ENCODE measurements at regions not wholly inside any gene's neighbourhood (a gene's known extent, or its start where the extent isn't known, plus 50 kb on each side); places are given as distances from the start of the nearest gene placed in this dataset.
A peak's percentile ranks its signal among the peaks of the same experiment; 100 is the strongest.

DNA sequence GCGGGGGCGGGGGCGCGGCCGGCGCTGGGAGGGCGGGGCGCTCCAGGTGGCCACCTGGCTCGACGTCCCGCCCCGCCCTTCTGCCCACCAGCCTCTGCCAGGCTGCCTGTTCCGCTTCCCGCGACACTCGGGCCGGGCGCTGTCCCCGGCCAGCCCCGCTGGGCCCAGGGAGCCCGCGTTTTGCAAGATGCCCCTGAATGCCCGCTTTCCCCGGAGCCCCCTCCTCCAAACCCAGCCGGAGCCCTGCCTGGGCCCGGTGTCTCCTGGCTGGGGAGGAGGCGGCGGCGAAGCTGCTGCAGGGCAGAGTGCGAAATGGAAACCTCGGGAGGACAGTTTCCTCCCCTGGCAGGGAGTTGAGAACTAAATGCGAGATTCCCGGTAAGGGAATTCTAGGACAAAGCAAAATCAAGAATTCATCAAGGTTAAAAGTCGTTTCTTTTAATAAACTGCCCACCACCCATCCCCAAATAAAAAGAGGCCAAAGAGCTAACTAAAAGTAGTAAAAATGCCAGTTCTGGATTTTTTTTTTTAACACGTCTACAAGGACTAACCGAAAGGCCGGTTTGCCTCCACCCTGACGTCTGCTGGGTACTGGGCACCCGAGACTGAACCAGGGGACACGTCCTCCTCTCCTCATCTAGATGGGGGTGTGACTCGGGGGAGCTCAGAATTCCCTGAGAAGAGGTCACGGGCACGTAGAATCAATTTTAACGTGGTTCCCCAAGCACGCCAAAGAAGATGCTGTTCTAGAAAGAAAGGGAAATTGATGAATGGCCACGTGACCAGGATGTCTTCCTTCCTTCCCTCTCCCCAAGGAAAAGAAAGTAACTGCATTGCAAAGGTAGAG lies 200.4 kb upstream of the NFE2L3 start:
- CTCF ChIA-PET: no interaction called here
- DNase-seq (ENCODE audit: low read depth, low spot score): no peak
- POLR2A ChIA-PET: no interaction called here
- H3K4me3 ChIP-seq (ENCODE audit: low read depth, low read length): peak overlapping the region; percentile 51
- TF ChIP-seq CTCF (IDR thresholded peaks at IDR 0.05; ENCODE audit: insufficient read depth, low read length, missing control alignments): no peak

- ChIA-PET CTCF (no interaction called here), POLR2A (no interaction called here)
- DNase-seq (ENCODE audit: low read depth, low spot score): no peak
- no peak overlapping the region for H3K4me3 ChIP-seq (ENCODE audit: low read depth, low read length)
- no peak for TF ChIP-seq CTCF (IDR thresholded peaks at IDR 0.05; ENCODE audit: insufficient read depth, low read length, missing control alignments)
Measured at GRCh38 chr7:25952261-25953057, 199.5 kb upstream of the NFE2L3 start.

- DNase-seq (ENCODE audit: low read depth, low spot score): no peak
- TF ChIP-seq CTCF (IDR thresholded peaks at IDR 0.05; ENCODE audit: insufficient read depth, low read length, missing control alignments): no peak
- ChIA-PET CTCF (no interaction called here), POLR2A (no interaction called here)
- H3K4me3 ChIP-seq (ENCODE audit: low read depth, low read length): no peak overlapping the region
Measured at GRCh38 chr7:25953859-25954258, 198.1 kb upstream of the NFE2L3 start.

- ChIA-PET CTCF (no interaction called here), POLR2A (no interaction called here)
- no peak for DNase-seq (ENCODE audit: low read depth, low spot score)
- no peak overlapping the region for H3K4me3 ChIP-seq (ENCODE audit: low read depth, low read length)
- no peak for TF ChIP-seq CTCF (IDR thresholded peaks at IDR 0.05; ENCODE audit: insufficient read depth, low read length, missing control alignments)
Measured at GRCh38 chr7:25954395-25954794, 197.6 kb upstream of the NFE2L3 start.

GRCh38 chr7:25959168-25959734 lies 192.7 kb upstream of the NFE2L3 start:
- ChIA-PET POLR2A (no interaction called here), CTCF (no interaction called here)
- H3K4me3 ChIP-seq (ENCODE audit: low read depth, low read length): no peak overlapping the region
- TF ChIP-seq CTCF (IDR thresholded peaks at IDR 0.05; ENCODE audit: insufficient read depth, low read length, missing control alignments): no peak
- DNase-seq (ENCODE audit: low read depth, low spot score): no peak

- no peak overlapping the region for H3K4me3 ChIP-seq (ENCODE audit: low read depth, low read length)
- ChIA-PET CTCF (no interaction called here), POLR2A (no interaction called here)
- TF ChIP-seq CTCF (IDR thresholded peaks at IDR 0.05; ENCODE audit: insufficient read depth, low read length, missing control alignments): no peak
- no peak for DNase-seq (ENCODE audit: low read depth, low spot score)
Measured at GRCh38 chr7:25963733-25964132, 188.3 kb upstream of the NFE2L3 start.

Measured in AG04449 (cell line).